22Rv1 (cell line): ENCODE measurements at regions not wholly inside any gene's neighbourhood (a gene's known extent, or its start where the extent isn't known, plus 50 kb on each side); places are given as distances from the start of the nearest gene placed in this dataset.
"Not testable (repeated sequence)": the region's sequence is repeated elsewhere in the genome, so short reads cannot be mapped to it uniquely, and the experiment has no call there.

Source experiments
- H3K27ac ChIP-seq: fragments of 450-650 bp; 2 replicates; pipeline ENCODE4 v1.5.1; 2017
- CTCF ChIP-seq: fragments of 450-650 bp; IDR thresholded peaks from 2 replicates; pipeline ENCODE4 v1.5.1; 2017; ENCODE audit warnings: mild to moderate bottlenecking
- ZFX ChIP-seq: fragments of 450-650 bp; IDR thresholded peaks from 2 replicates; pipeline ENCODE4 v1.6.1; 2017; ENCODE audit warnings: antibody characterized with exemption, borderline replicate concordance

- no peak overlapping the region for H3K27ac ChIP-seq
- TF ChIP-seq ZFX (no peak), CTCF (no peak)
Observed at GRCh38 chr2:7753777-7754176, 836.6 kb downstream of the RNF144A start.

GRCh38 chr2:7755879-7756278 lies 838.7 kb downstream of the RNF144A start:
- no peak overlapping the region for H3K27ac ChIP-seq
- no peak for TF ChIP-seq ZFX
- no peak for TF ChIP-seq CTCF

GRCh38 chr2:7758073-7758759 lies 841.0 kb downstream of the RNF144A start:
- no peak overlapping the region for H3K27ac ChIP-seq
- TF ChIP-seq CTCF, result no peak
- TF ChIP-seq ZFX, result no peak

- TF ChIP-seq CTCF, result no peak
- no peak for TF ChIP-seq ZFX
- no peak overlapping the region for H3K27ac ChIP-seq
Observed at GRCh38 chr2:7759898-7760297, 842.7 kb downstream of the RNF144A start.

GRCh38 chr2:7763418-7763817 lies 846.2 kb downstream of the RNF144A start:
- H3K27ac ChIP-seq, result not testable (repeated sequence)

- TF ChIP-seq CTCF, result no peak
- TF ChIP-seq ZFX, result no peak
- H3K27ac ChIP-seq, result no peak overlapping the region
Observed at GRCh38 chr2:7765236-7765635, 848.0 kb downstream of the RNF144A start.

GRCh38 chr2:7766088-7766722 lies 849.0 kb downstream of the RNF144A start:
- no peak overlapping the region for H3K27ac ChIP-seq
- no peak for TF ChIP-seq ZFX
- no peak for TF ChIP-seq CTCF
